IMR-90 (cell line): ENCODE measurements at regions not wholly inside any gene's neighbourhood (a gene's known extent, or its start where the extent isn't known, plus 50 kb on each side); places are given as distances from the start of the nearest gene placed in this dataset.

Experiments
- ATAC-seq: fragments of 200-7000 bp; cut with Tn5 transposase; 2 replicates; pipeline ENCODE4 v1.9.1; 2020; ENCODE audit warnings: low read depth, mild to moderate bottlenecking, moderate library complexity
- BruUV-seq: library from RNA; stranded (reverse); fragments of 400-500 nt; replicated peaks from 2 replicates; lab custom pipeline; 2021; lab: Mats Ljungman, UMichigan
- CTCF ChIA-PET: fragments of 300-600 bp; formaldehyde crosslinking; extraction: SDS; loops from one replicate; lab custom pipeline; 2021; ENCODE audit warnings: antibody characterized with exemption; lab: Yijun Ruan, JAX
- POLR2A ChIA-PET: fragments of 300-600 bp; sonication (Branson Sonifier 250); formaldehyde crosslinking; loops from one replicate; lab custom pipeline; 2022; ENCODE audit warnings: antibody characterized with exemption; ENCODE audit not compliant: unreplicated experiment; lab: Charles Lee
- DNase-seq: peaks from one replicate; pipeline ENCODE4 v3.0.0; 2013
- H2AFZ ChIP-seq: replicated peaks from 2 replicates; pipeline ENCODE3; 2013; ENCODE audit warnings: low read length, mild to moderate bottlenecking; ENCODE audit not compliant: poor library complexity
- H2AK5ac ChIP-seq: 2 replicates; pipeline ENCODE4 v1.6.1; 2013; ENCODE audit warnings: low read depth, low read length, inconsistent platforms
- H2AK9ac ChIP-seq: replicated peaks from 2 replicates; pipeline ENCODE3; 2013; ENCODE audit warnings: mild to moderate bottlenecking, low read depth, low read length, moderate library complexity; ENCODE audit not compliant: poor library complexity
- H2BK120ac ChIP-seq: 2 replicates; pipeline ENCODE4 v1.6.1; 2013; ENCODE audit warnings: low read depth, low read length, inconsistent platforms
- H2BK15ac ChIP-seq: 3 replicates; pipeline ENCODE4 v1.6.1; 2013; ENCODE audit warnings: low read depth, low read length, inconsistent platforms
- H2BK20ac ChIP-seq: 2 replicates; pipeline ENCODE4 v1.6.1; 2013; ENCODE audit warnings: low read depth, mild to moderate bottlenecking, inconsistent platforms, low read length, moderate library complexity
- H2BK5ac ChIP-seq: 2 replicates; pipeline ENCODE4 v1.6.1; 2013; ENCODE audit warnings: mild to moderate bottlenecking, low read depth, low read length, inconsistent platforms; ENCODE audit not compliant: poor library complexity, severe bottlenecking
- H3K14ac ChIP-seq: replicated peaks from 2 replicates; pipeline ENCODE4 v1.6.1; 2013; ENCODE audit warnings: low read depth, low read length, inconsistent platforms
- H3K18ac ChIP-seq: 2 replicates; pipeline ENCODE4 v1.6.1; 2013; ENCODE audit warnings: low read depth, low read length, control low read depth
- H3K23ac ChIP-seq: 2 replicates; pipeline ENCODE4 v1.6.1; 2013; ENCODE audit warnings: low read depth, low read length, inconsistent platforms
- H3K27ac ChIP-seq: 2 replicates; pipeline ENCODE4 v1.5.1; 2013; ENCODE audit warnings: mild to moderate bottlenecking, control low read depth, low read length; ENCODE audit not compliant: insufficient read depth
- H3K27me3 ChIP-seq: 2 replicates; pipeline ENCODE4 v1.6.1; 2013; ENCODE audit warnings: low read length; ENCODE audit not compliant: control insufficient read depth, insufficient read depth
- H3K36me3 ChIP-seq: 2 replicates; pipeline ENCODE4 v1.6.1; 2013; ENCODE audit warnings: low read length, mixed read lengths; ENCODE audit not compliant: control insufficient read depth, insufficient read depth
- H3K4ac ChIP-seq: 2 replicates; pipeline ENCODE4 v1.6.1; 2013; ENCODE audit warnings: low read depth, low read length, inconsistent platforms
- H3K4me1 ChIP-seq: 2 replicates; pipeline ENCODE4 v1.6.1; 2013; ENCODE audit warnings: low read length, mixed read lengths; ENCODE audit not compliant: control insufficient read depth, insufficient read depth
- H3K4me2 ChIP-seq: 2 replicates; pipeline ENCODE4 v1.6.1; 2013; ENCODE audit warnings: low read depth, mild to moderate bottlenecking, control low read depth, low read length, moderate library complexity
- H3K4me3 ChIP-seq: 2 replicates; pipeline ENCODE4 v1.5.1; 2013; ENCODE audit warnings: low read depth, mild to moderate bottlenecking, control low read depth, low read length, moderate library complexity; ENCODE audit not compliant: insufficient read depth
- H3K56ac ChIP-seq: 2 replicates; pipeline ENCODE4 v1.6.1; 2013; ENCODE audit warnings: low read length, inconsistent platforms; ENCODE audit not compliant: insufficient read depth; ENCODE audit errors: extremely low read depth
- H3K79me1 ChIP-seq, 2 experiments: 2 replicates each; pipeline ENCODE4 v1.6.1; 2013; ENCODE audit warnings: low read length in 2 of 2, inconsistent platforms in 1 of 2, low read depth in 1 of 2
- H3K9ac ChIP-seq: 2 replicates; pipeline ENCODE4 v1.6.1; 2013; ENCODE audit warnings: low read depth, low read length, control low read depth
- H3K9me1 ChIP-seq: 2 replicates; pipeline ENCODE4 v1.6.1; 2013; ENCODE audit warnings: low read length, inconsistent platforms; ENCODE audit not compliant: insufficient read depth
- H3K9me3 ChIP-seq: 2 replicates; pipeline ENCODE4 v1.6.1; 2013; ENCODE audit warnings: low read length; ENCODE audit not compliant: control insufficient read depth, insufficient read depth
- H4K20me1 ChIP-seq: 2 replicates; pipeline ENCODE4 v1.6.1; 2013; ENCODE audit warnings: low read length, inconsistent platforms; ENCODE audit not compliant: insufficient read depth
- H4K5ac ChIP-seq: 2 replicates; pipeline ENCODE4 v1.6.1; 2013; ENCODE audit warnings: mild to moderate bottlenecking, low read depth, low read length, control low read depth
- H4K8ac ChIP-seq, 2 experiments: 2 replicates each; pipeline ENCODE4 v1.6.1; 2013; ENCODE audit warnings: low read depth in 2 of 2, low read length in 2 of 2, control low read depth in 1 of 2, inconsistent platforms in 1 of 2
- H4K91ac ChIP-seq: 2 replicates; pipeline ENCODE4 v1.6.1; 2013; ENCODE audit warnings: low read depth, low read length, inconsistent platforms; ENCODE audit not compliant: insufficient read depth
- SMC3 ChIP-seq: fragments of 150-350 bp; IDR thresholded peaks from 2 replicates; pipeline ENCODE4 v1.6.1; 2016; ENCODE audit warnings: low read depth, mild to moderate bottlenecking, antibody characterized with exemption, low read length, moderate library complexity
- dilution Hi-C: fragments of 300-500 bp; cut with HindIII; formaldehyde crosslinking; loops from one replicate; pipeline ENCODE4 v1.14.3; 2018; ENCODE audit warnings: low sequenced_read_pairs; ENCODE audit not compliant: unreplicated experiment
- in situ Hi-C: fragments of 300-500 bp; cut with MboI; formaldehyde crosslinking; loops from 3 replicates; pipeline ENCODE4 v1.14.3; 2019; ENCODE audit warnings: low sequenced_read_pairs, inconsistent platforms, mixed read lengths
- intact Hi-C: fragments of 100-400 bp; cut with micrococcal nuclease; formaldehyde crosslinking; loops from 2 replicates; pipeline ENCODE4 v1.10.0; 2022

DNA sequence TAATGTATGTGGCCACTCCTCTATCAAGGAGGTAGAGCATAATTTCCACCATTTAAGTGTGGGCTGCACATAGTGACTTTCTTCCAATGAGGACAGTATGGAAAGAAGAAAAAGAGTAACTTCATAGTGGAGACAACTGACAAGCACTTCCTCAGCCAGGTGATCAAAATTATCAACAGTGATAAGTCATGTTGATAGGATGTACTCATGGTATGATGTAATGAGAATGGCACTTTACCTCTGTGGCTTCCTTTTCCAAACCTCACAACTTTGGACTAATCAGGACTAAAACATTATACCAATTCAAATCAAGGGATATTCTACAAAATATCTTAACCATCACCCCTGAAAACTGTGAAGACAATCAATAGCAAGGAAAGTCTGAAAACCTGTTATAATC lies 302.3 kb upstream of the CITED2 start:
- TF ChIP-seq SMC3: no peak
- CTCF ChIA-PET: no interaction called here
- intact Hi-C loops: loop anchor here (5.0 kb wide), 1 partner anchor 34 kb away; no protein-coding TSS in a partner anchor

More for the DNA sequence above, 302.3 kb upstream of the CITED2 start:
- no peaks in the 10 kb centered on the region for H4K20me1 ChIP-seq
- dilution Hi-C loops: no loop called here
- no peak overlapping the region for H2BK120ac ChIP-seq
- DNase-seq (no peak), ATAC-seq (no peak)
- no TSS peak for BruUV-seq
- H3K9ac ChIP-seq: no peak overlapping the region
- no peak overlapping the region for H2BK15ac ChIP-seq
- H2AK5ac ChIP-seq: no peak overlapping the region
- H3K4me1 ChIP-seq: peaks cover 2% of the 10 kb centered on the region; the same call in 1 of the 2 replicates
- H4K5ac ChIP-seq: no peak overlapping the region
- H2AK9ac ChIP-seq: no peak overlapping the region
- H3K4me3 ChIP-seq: no peak overlapping the region
- no peak overlapping the region for H3K4ac ChIP-seq
- H4K8ac ChIP-seq: no peak overlapping the region
- no peak overlapping the region for H3K14ac ChIP-seq
- no peaks in the 10 kb centered on the region for H3K9me1 ChIP-seq
- no peaks in the 10 kb centered on the region for H3K79me1 ChIP-seq
- H3K27me3 ChIP-seq: no peaks in the 10 kb centered on the region
- H2BK20ac ChIP-seq: no peak overlapping the region
- no peak overlapping the region for H2AFZ ChIP-seq
- H3K23ac ChIP-seq: no peak overlapping the region
- no peaks in the 10 kb centered on the region for H3K36me3 ChIP-seq
- POLR2A ChIA-PET: no interaction called here
- H2BK5ac ChIP-seq: no peak overlapping the region
- H3K56ac ChIP-seq: no peak overlapping the region
- H4K91ac ChIP-seq: no peak overlapping the region
- no peak overlapping the region for H3K27ac ChIP-seq
- in situ Hi-C loops: no loop called here
- H3K9me3 ChIP-seq: no peaks in the 10 kb centered on the region
- H3K4me2 ChIP-seq: no peak overlapping the region
- no peak overlapping the region for H3K18ac ChIP-seq
